Endothelial cell of umbilical vein (primary cell): ENCODE measurements at regions not wholly inside any gene's neighbourhood (a gene's known extent, or its start where the extent isn't known, plus 50 kb on each side); places are given as distances from the start of the nearest gene placed in this dataset.

Experiments used
- BruUV-seq: library from RNA; stranded (reverse); fragments of 400-500 nt; replicated peaks from 2 replicates; lab custom pipeline; 2021; lab: Mats Ljungman, UMichigan
- CTCF ChIA-PET: fragments of 300-600, 350-600 bp; sonication (Branson Sonifier 250); formaldehyde crosslinking; loops from one replicate; lab custom pipeline; 2021; ENCODE audit warnings: antibody characterized with exemption, inconsistent platforms; lab: Charles Lee
- POLR2A ChIA-PET: fragments of 300-600, 350-600 bp; sonication (Branson Sonifier 250); formaldehyde crosslinking; loops from one replicate; lab custom pipeline; 2021; ENCODE audit warnings: antibody characterized with exemption, inconsistent platforms; lab: Charles Lee
- DNase-seq: peaks from one replicate; pipeline ENCODE4 v3.0.0-alpha.2; 2011; ENCODE audit warnings: low read depth, low spot score
- FAIRE-seq: peaks from 2 replicates; lab custom pipeline; 2011; peaks lifted over from hg19 to GRCh38; lab: Jason Lieb, UNC
- H2AFZ ChIP-seq: 2 replicates; pipeline ENCODE4 v1.6.0; 2012; ENCODE audit warnings: low read depth, low read length, control low read depth, inconsistent platforms
- H3K27ac ChIP-seq: 2 replicates; pipeline ENCODE4 v1.5.1; 2011; ENCODE audit warnings: low read depth, mild to moderate bottlenecking, control low read depth, low read length, moderate library complexity; ENCODE audit not compliant: insufficient read depth
- H3K27me3 ChIP-seq, 2 experiments: 2 replicates each; pipeline versions ENCODE4 v1.6.0 to v1.6.1; 2011; ENCODE audit warnings: low read length in 2 of 2, mixed read lengths in 1 of 2; ENCODE audit not compliant: control insufficient read depth in 2 of 2, insufficient read depth in 2 of 2
- H3K36me3 ChIP-seq, 2 experiments: 2 replicates in 1 of 2; 3 replicates in 1 of 2; pipeline ENCODE4 v1.5.1; 2011; ENCODE audit warnings: low read length in 2 of 2, mild to moderate bottlenecking in 1 of 2, moderate library complexity in 1 of 2; ENCODE audit not compliant: control insufficient read depth in 2 of 2, insufficient read depth in 2 of 2; ENCODE audit errors: extremely low read depth in 1 of 2
- H3K4me1 ChIP-seq: 3 replicates; pipeline ENCODE4 v1.5.1; 2011; ENCODE audit warnings: mild to moderate bottlenecking, low read length; ENCODE audit not compliant: control insufficient read depth, insufficient read depth; ENCODE audit errors: extremely low read depth
- H3K4me2 ChIP-seq: 2 replicates; pipeline ENCODE4 v1.6.1; 2011; ENCODE audit warnings: low read length, control low read depth, mixed read lengths; ENCODE audit not compliant: insufficient read depth
- H3K4me3 ChIP-seq, 3 experiments: fragments of 200-600 bp in 1 of 3; sonication (generic), shearing (Covaris generic) in 1 of 3; replicated peaks in 1 of 3; 2 replicates each; pipeline ENCODE4 v1.5.1; 2011 to 2016; ENCODE audit warnings: control low read depth in 3 of 3, low read length in 3 of 3, mild to moderate bottlenecking in 2 of 3, inconsistent platforms in 1 of 3, low read depth in 1 of 3, moderate library complexity in 1 of 3; ENCODE audit not compliant: insufficient read depth in 1 of 3
- H3K79me2 ChIP-seq: 2 replicates; pipeline ENCODE4 v1.6.0; 2012; ENCODE audit warnings: low read length, inconsistent platforms; ENCODE audit not compliant: control insufficient read depth, insufficient read depth
- H3K9ac ChIP-seq: replicated peaks from 2 replicates; pipeline ENCODE3; 2011; ENCODE audit warnings: low read length, control low read depth; ENCODE audit not compliant: insufficient read depth; ENCODE audit errors: extremely low read depth
- H3K9me1 ChIP-seq: replicated peaks from 3 replicates; pipeline ENCODE4 v1.6.0; 2011; ENCODE audit warnings: mild to moderate bottlenecking, low read length; ENCODE audit not compliant: control insufficient read depth, insufficient read depth; ENCODE audit errors: extremely low read depth
- H3K9me3 ChIP-seq: replicated peaks from 2 replicates; pipeline ENCODE4 v1.5.1; 2012; ENCODE audit warnings: low read length, inconsistent platforms; ENCODE audit not compliant: control insufficient read depth, insufficient read depth
- H4K20me1 ChIP-seq: replicated peaks from 2 replicates; pipeline ENCODE3; 2011; ENCODE audit warnings: mild to moderate bottlenecking, low read length; ENCODE audit not compliant: control insufficient read depth, insufficient read depth; ENCODE audit errors: extremely low read depth
- CTCF ChIP-seq, 2 donors: IDR thresholded peaks; 1 replicate in 1 of 2; 2 replicates in 1 of 2; pipeline ENCODE4 v1.5.1; 2011; ENCODE audit warnings: low read length in 2 of 2, mild to moderate bottlenecking in 2 of 2, moderate library complexity in 2 of 2, control low read depth in 1 of 2, inconsistent platforms in 1 of 2, low read depth in 1 of 2; ENCODE audit not compliant: insufficient read depth in 1 of 2; ENCODE audit errors: extremely low read depth in 1 of 2
- EZH2 ChIP-seq: IDR thresholded peaks from 2 replicates; pipeline ENCODE4 v1.6.1; 2012; ENCODE audit warnings: borderline replicate concordance, low read depth, mild to moderate bottlenecking, moderate library complexity, low read length, inconsistent platforms; ENCODE audit not compliant: severe bottlenecking
- FOS ChIP-seq: IDR thresholded peaks from 2 replicates; pipeline ENCODE4 v1.6.1; 2011; ENCODE audit warnings: mild to moderate bottlenecking, low read length, moderate library complexity, borderline replicate concordance; ENCODE audit not compliant: insufficient read depth
- GATA2 ChIP-seq: IDR thresholded peaks from 2 replicates; pipeline ENCODE4 v1.7.0; 2011; ENCODE audit warnings: low read depth, mild to moderate bottlenecking, moderate library complexity, mixed read lengths, low read length; ENCODE audit not compliant: insufficient read length, insufficient read depth
- JUN ChIP-seq: IDR thresholded peaks from 2 replicates; pipeline ENCODE4 v1.6.1; 2011; ENCODE audit warnings: borderline replicate concordance, low read depth; ENCODE audit not compliant: insufficient read length, insufficient read depth
- MAX ChIP-seq: IDR thresholded peaks from 2 replicates; pipeline ENCODE4 v1.6.1; 2011; ENCODE audit not compliant: insufficient read depth, insufficient read length
- MYC ChIP-seq: IDR thresholded peaks from one replicate; pipeline ENCODE4 v1.6.1; 2011; ENCODE audit warnings: mild to moderate bottlenecking, low read depth, low read length
- POLR2A ChIP-seq: IDR thresholded peaks from 2 replicates; pipeline ENCODE4 v1.6.1; 2012; ENCODE audit warnings: low read depth, mild to moderate bottlenecking, control low read depth, low read length
- POLR2AphosphoS5 ChIP-seq: IDR thresholded peaks from 2 replicates; pipeline ENCODE4 v1.6.1; 2012; ENCODE audit warnings: low read depth, mild to moderate bottlenecking, control low read depth, low read length, moderate library complexity; ENCODE audit not compliant: insufficient read depth
- dilution Hi-C: fragments of 300-500 bp; cut with MboI; formaldehyde crosslinking; loops from one replicate; pipeline ENCODE4 v1.15.0; 2019; ENCODE audit warnings: low sequenced_read_pairs; ENCODE audit not compliant: extremely low pct_ligation_motif_present
- intact Hi-C: fragments of 100-400 bp; cut with micrococcal nuclease; formaldehyde crosslinking; loops from one replicate; pipeline ENCODE4 v1.10.0; 2022

- no peak overlapping the region for H3K4me2 ChIP-seq
- H2AFZ ChIP-seq, result no peak overlapping the region
- H3K9ac ChIP-seq, result no peak overlapping the region
- no peak overlapping the region for H3K27ac ChIP-seq
- no peaks in the 10 kb centered on the region for H3K27me3 ChIP-seq
- dilution Hi-C loops, result no loop called here
- H3K4me3 ChIP-seq, result no peak overlapping the region
- ChIA-PET POLR2A (no interaction called here), CTCF (interaction anchor here (0.8 to 1.3 kb wide), 4 partner anchors 293 to 364 kb away, joined by 3 to 7 read pairs (median 4); partner anchors contain the start of genes ASB3, CHAC2 and ERLEC1)
- H4K20me1 ChIP-seq, result no peaks in the 10 kb centered on the region
- intact Hi-C loops, result loop anchor here (10.0 kb wide), 1 partner anchor 1281 kb away; no protein-coding TSS in a partner anchor
- FAIRE-seq, result no peak
- TF ChIP-seq FOS (no peak), MAX (no peak), MYC (no peak), GATA2 (no peak), EZH2 (no peak), CTCF (IDR thresholded peaks at IDR 0.05; ENCODE audit: extremely low read depth in 1 of 2, insufficient read depth in 1 of 2, low read depth in 1 of 2, low read length in 2 of 2) (no peak), POLR2A (no peak), JUN (no peak), POLR2AphosphoS5 (no peak)
- DNase-seq, result no peak
- no TSS peak for BruUV-seq
- H3K9me1 ChIP-seq, result no peaks in the 10 kb centered on the region
- H3K9me3 ChIP-seq, result no peaks in the 10 kb centered on the region
- no peaks in the 10 kb centered on the region for H3K4me1 ChIP-seq
- H3K79me2 ChIP-seq, result no peaks in the 10 kb centered on the region
- no peaks in the 10 kb centered on the region for H3K36me3 ChIP-seq
Measured at GRCh38 chr2:53423465-53423864, 344.1 kb upstream of the CHAC2 start.
